ENCODE measurements at regions not wholly inside any gene's neighbourhood (a gene's known extent, or its start where the extent isn't known, plus 50 kb on each side); places are given as distances from the start of the nearest gene placed in this dataset.
"Not testable (repeated sequence)": the region's sequence is repeated elsewhere in the genome, so short reads cannot be mapped to it uniquely, and the experiment has no call there.

GRCh38 chrY:21023906-21024305, 268.0 kb downstream of the RPS4Y2 start:
- Histone ChIP-seq H3K27ac (no peak overlapping the region), H3K36me3 (replicated peaks in 1 of 2) (no peaks in the 10 kb centered on the region), H3K4me3 (no peak overlapping the region), H3K27me3 (no peaks in the 10 kb centered on the region), H3K4me1 (replicated peaks in 1 of 2) (no peaks in the 10 kb centered on the region), H3K9me3 (replicated peaks in 1 of 3) (no peaks in the 10 kb centered on the region)
- 19 to 39% methylated on average over 3 of the region's 3 CpGs; no CpG with 5 or more reads in 2 of the 4 donors for WGBS, 4 donors
- TF ChIP-seq CTCF (IDR thresholded peaks at IDR 0.05) (no peak), POLR2A (IDR thresholded peaks at IDR 0.05) (no peak)
- intact Hi-C loops (cut with DNase I), result no loop called here
- no peak for DNase-seq

GRCh38 chrY:21028506-21028905, 272.6 kb downstream of the RPS4Y2 start:
- Histone ChIP-seq H3K4me3 (no peak overlapping the region), H3K27ac (no peak overlapping the region), H3K4me1 (replicated peaks in 1 of 2) (no peaks in the 10 kb centered on the region), H3K27me3 (no peaks in the 10 kb centered on the region), H3K36me3 (replicated peaks in 1 of 2) (no peaks in the 10 kb centered on the region), H3K9me3 (replicated peaks in 1 of 3) (no peaks in the 10 kb centered on the region)
- intact Hi-C loops (cut with DNase I), result no loop called here
- no peak for TF ChIP-seq POLR2A (IDR thresholded peaks at IDR 0.05)
- TF ChIP-seq CTCF (IDR thresholded peaks at IDR 0.05), result no peak
- DNase-seq, result no peak
- WGBS, 4 donors, result 22 to 47% methylated on average over 3 of the region's 3 CpGs; no CpG with 5 or more reads in 2 of the 4 donors

GRCh38 chrY:21033363-21033762, 277.5 kb downstream of the RPS4Y2 start:
- no peaks in the 10 kb centered on the region for H3K36me3 ChIP-seq (replicated peaks in 1 of 2)
- TF ChIP-seq CTCF (IDR thresholded peaks at IDR 0.05), result no peak
- TF ChIP-seq POLR2A (IDR thresholded peaks at IDR 0.05), result no peak
- DNase-seq, result no peak
- intact Hi-C loops (cut with DNase I), result no loop called here
- no peak overlapping the region for H3K4me3 ChIP-seq
- no peaks in the 10 kb centered on the region for H3K27me3 ChIP-seq
- H3K27ac ChIP-seq, result no peak overlapping the region
- WGBS, 4 donors, result 21 to 28% methylated on average over 2 of the region's 2 CpGs; no CpG with 5 or more reads in 2 of the 4 donors
- H3K4me1 ChIP-seq (replicated peaks in 1 of 2), result no peaks in the 10 kb centered on the region
- H3K9me3 ChIP-seq (replicated peaks in 1 of 3), result no peaks in the 10 kb centered on the region

- 51 to 58% methylated on average over 4 of the region's 4 CpGs; no CpG with 5 or more reads in 2 of the 4 donors for WGBS, 4 donors
- Histone ChIP-seq H3K27me3 (no peaks in the 10 kb centered on the region), H3K4me1 (replicated peaks in 1 of 2) (no peaks in the 10 kb centered on the region), H3K36me3 (replicated peaks in 1 of 2) (no peaks in the 10 kb centered on the region), H3K4me3 (no peak overlapping the region), H3K9me3 (replicated peaks in 1 of 3) (no peaks in the 10 kb centered on the region), H3K27ac (no peak overlapping the region)
- TF ChIP-seq POLR2A (IDR thresholded peaks at IDR 0.05), result no peak
- no peak for TF ChIP-seq CTCF (IDR thresholded peaks at IDR 0.05)
- DNase-seq, result no peak
- intact Hi-C loops (cut with DNase I), result no loop called here
Measured at GRCh38 chrY:21034151-21035061, 278.5 kb downstream of the RPS4Y2 start.

- H3K4me1 ChIP-seq (replicated peaks in 1 of 2); H3K27me3 ChIP-seq; H3K9me3 ChIP-seq (replicated peaks in 1 of 3); DNase-seq; H3K27ac ChIP-seq; H3K36me3 ChIP-seq (replicated peaks in 1 of 2); intact Hi-C loops (cut with DNase I); H3K4me3 ChIP-seq: not testable (repeated sequence)
- 63 to 65% methylated on average over 5 of the region's 5 CpGs; no CpG with 5 or more reads in 2 of the 4 donors for WGBS, 4 donors
Measured at GRCh38 chrY:21037398-21037797, 281.5 kb downstream of the RPS4Y2 start.
